ENCODE measurements at regions not wholly inside any gene's neighbourhood (a gene's known extent, or its start where the extent isn't known, plus 50 kb on each side); places are given as distances from the start of the nearest gene placed in this dataset.
"Not testable (repeated sequence)": the region's sequence is repeated elsewhere in the genome, so short reads cannot be mapped to it uniquely, and the experiment has no call there.

DNA sequence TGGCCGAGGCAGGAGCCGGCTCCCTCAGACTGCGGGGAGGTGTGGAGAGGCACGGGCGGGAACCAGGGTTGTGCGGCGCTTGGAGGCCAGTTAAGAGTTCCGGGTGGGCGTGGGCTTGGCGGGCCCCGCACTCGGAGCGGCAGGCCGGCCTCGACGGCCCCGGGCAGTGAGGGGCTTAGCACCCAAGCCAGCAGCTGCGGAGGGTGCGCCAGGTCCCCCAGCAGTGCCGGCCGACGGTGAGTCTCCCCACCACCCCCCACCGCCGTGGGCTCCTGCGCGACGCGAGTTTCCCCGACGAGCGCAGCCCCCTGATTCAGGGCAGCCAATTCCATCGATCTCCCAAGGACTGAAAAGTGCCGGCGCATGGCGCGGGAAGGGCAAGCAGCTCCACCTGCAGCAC is 605.4 kb upstream of the SLC35B3 start:
- Mint-ChIP-seq H3K4me3 (no peak overlapping the region), H3K27me3 (no peaks in the 10 kb centered on the region), H3K4me1 (no peaks in the 10 kb centered on the region), H3K27ac (no peak overlapping the region), H3K36me3 (peaks cover 0 to 3% of the 10 kb centered on the region in 2 donors), H3K9me3 (peaks cover 4 to 18% (median 7%) of the 10 kb centered on the region in 8 donors)
- ChIA-PET POLR2A (ENCODE audit: partially characterized antibody) (no interaction called here), CTCF (ENCODE audit: partially characterized antibody) (no interaction called here)
- peaks cover 0 to 3% of the 10 kb centered on the region in 2 donors for H3K9me3 ChIP-seq (ENCODE audit: control insufficient read depth in 1 of 2, low read length in 2 of 2)
- H3K4me3 ChIP-seq (ENCODE audit: low read length in 2 of 2), result no peak overlapping the region
- H3K27ac ChIP-seq (ENCODE audit: low read depth, low read length), result no peak overlapping the region
- no peak for DNase-seq
- no peaks in the 10 kb centered on the region for H3K4me1 ChIP-seq (ENCODE audit: insufficient read depth, low read length)
- H3K27me3 ChIP-seq (ENCODE audit: insufficient read depth, low read length), result no peaks in the 10 kb centered on the region
- intact Hi-C loops (cut with micrococcal nuclease), result no loop called here
- no peaks in the 10 kb centered on the region for H3K36me3 ChIP-seq (ENCODE audit: insufficient read depth, low read length)

DNA sequence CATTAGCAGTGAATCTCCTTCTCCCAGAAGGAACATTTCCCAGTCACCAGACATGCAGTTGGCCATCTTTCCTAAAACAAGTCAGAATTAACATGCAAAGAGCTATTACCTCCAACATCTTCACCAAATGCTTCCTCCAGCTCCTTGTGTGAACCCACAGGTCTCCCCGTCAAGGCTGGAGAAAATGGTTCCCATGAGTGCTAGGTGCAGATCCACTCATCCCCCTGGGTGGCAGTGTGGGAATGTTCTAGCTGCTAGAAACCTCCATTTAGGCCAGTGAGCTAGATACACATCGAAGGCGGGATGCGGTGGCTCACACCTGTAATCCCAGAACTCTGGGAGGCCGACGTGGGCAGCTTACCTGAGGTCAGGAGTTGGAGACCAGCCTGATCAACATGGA is 603.9 kb upstream of the SLC35B3 start:
- intact Hi-C loops (cut with micrococcal nuclease), result no loop called here
- H3K27ac ChIP-seq (ENCODE audit: low read depth, low read length), result no peak overlapping the region
- Mint-ChIP-seq H3K27ac (no peak overlapping the region), H3K9me3 (peaks cover 4 to 18% (median 7%) of the 10 kb centered on the region in 8 donors), H3K4me3 (no peak overlapping the region), H3K27me3 (no peaks in the 10 kb centered on the region), H3K36me3 (peaks cover 0 to 3% of the 10 kb centered on the region in 2 donors), H3K4me1 (no peaks in the 10 kb centered on the region)
- peaks cover 0 to 3% of the 10 kb centered on the region in 2 donors for H3K9me3 ChIP-seq (ENCODE audit: control insufficient read depth in 1 of 2, low read length in 2 of 2)
- DNase-seq, result no peak
- H3K4me3 ChIP-seq (ENCODE audit: low read length in 2 of 2), result no peak overlapping the region
- no peaks in the 10 kb centered on the region for H3K27me3 ChIP-seq (ENCODE audit: insufficient read depth, low read length)
- H3K36me3 ChIP-seq (ENCODE audit: insufficient read depth, low read length), result no peaks in the 10 kb centered on the region
- CTCF ChIA-PET (ENCODE audit: partially characterized antibody), result no interaction called here
- H3K4me1 ChIP-seq (ENCODE audit: insufficient read depth, low read length), result no peaks in the 10 kb centered on the region
- POLR2A ChIA-PET (ENCODE audit: partially characterized antibody), result no interaction called here

DNA sequence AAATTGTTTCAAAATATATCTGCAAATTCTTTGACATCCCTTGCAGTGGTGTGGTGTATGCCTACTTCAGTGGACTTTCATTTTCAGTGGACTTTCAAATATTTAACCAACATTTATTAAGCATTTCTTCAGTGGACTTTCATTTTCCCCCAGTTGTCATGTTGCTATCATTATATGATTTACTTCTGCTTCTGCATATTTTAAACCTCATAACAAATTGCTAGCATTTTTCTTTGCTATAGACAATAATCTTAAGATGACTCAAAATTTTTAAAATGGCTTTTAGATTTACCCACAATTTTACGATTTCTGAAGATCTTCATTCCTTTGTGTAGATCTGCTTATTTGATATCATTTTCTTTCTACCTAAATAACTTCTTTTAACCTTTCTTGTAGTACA is 592.7 kb upstream of the SLC35B3 start:
- no peak overlapping the region for H3K27ac Mint-ChIP-seq
- H3K27me3 Mint-ChIP-seq, result no peaks in the 10 kb centered on the region
- Histone ChIP-seq H3K27me3 (ENCODE audit: insufficient read depth, low read length) (no peaks in the 10 kb centered on the region), H3K36me3 (ENCODE audit: insufficient read depth, low read length) (no peaks in the 10 kb centered on the region), H3K4me1 (ENCODE audit: insufficient read depth, low read length) (no peaks in the 10 kb centered on the region), H3K9me3 (ENCODE audit: control insufficient read depth in 1 of 2, low read length in 2 of 2) (no peaks in the 10 kb centered on the region), H3K4me3 (ENCODE audit: low read length in 2 of 2) (no peak overlapping the region), H3K27ac (ENCODE audit: low read depth, low read length) (no peak overlapping the region)
- intact Hi-C loops (cut with micrococcal nuclease), result no loop called here
- no peaks in the 10 kb centered on the region for H3K36me3 Mint-ChIP-seq
- ChIA-PET POLR2A (ENCODE audit: partially characterized antibody) (no interaction called here), CTCF (ENCODE audit: partially characterized antibody) (no interaction called here)
- H3K9me3 Mint-ChIP-seq, result peaks cover 0 to 12% (median under 1%) of the 10 kb centered on the region in 8 donors
- H3K4me1 Mint-ChIP-seq, result peaks cover 0 to 5% (median 0%) of the 10 kb centered on the region in 4 donors
- DNase-seq, result no peak
- no peak overlapping the region for H3K4me3 Mint-ChIP-seq

- no peak for DNase-seq
- no peak overlapping the region for H3K27ac ChIP-seq (ENCODE audit: low read depth, low read length)
- H3K27me3 ChIP-seq (ENCODE audit: insufficient read depth, low read length), result no peaks in the 10 kb centered on the region
- H3K27ac Mint-ChIP-seq, result no peak overlapping the region
- peaks cover 0 to 5% (median 0%) of the 10 kb centered on the region in 4 donors for H3K4me1 Mint-ChIP-seq
- intact Hi-C loops (cut with micrococcal nuclease), result no loop called here
- H3K4me3 Mint-ChIP-seq, result no peak overlapping the region
- POLR2A ChIA-PET (ENCODE audit: partially characterized antibody), result no interaction called here
- CTCF ChIA-PET (ENCODE audit: partially characterized antibody), result no interaction called here
- H3K9me3 ChIP-seq (ENCODE audit: control insufficient read depth in 1 of 2, low read length in 2 of 2), result no peaks in the 10 kb centered on the region
- no peaks in the 10 kb centered on the region for H3K4me1 ChIP-seq (ENCODE audit: insufficient read depth, low read length)
- H3K36me3 Mint-ChIP-seq, result no peaks in the 10 kb centered on the region
- no peaks in the 10 kb centered on the region for H3K36me3 ChIP-seq (ENCODE audit: insufficient read depth, low read length)
- H3K9me3 Mint-ChIP-seq, result peaks cover 0 to 1% (median 0%) of the 10 kb centered on the region in 8 donors
- no peaks in the 10 kb centered on the region for H3K27me3 Mint-ChIP-seq
- no peak overlapping the region for H3K4me3 ChIP-seq (ENCODE audit: low read length in 2 of 2)
These were observed 590.5 kb upstream of the SLC35B3 start for GRCh38 chr6:9025796-9026394.

- no peaks in the 10 kb centered on the region for H3K36me3 Mint-ChIP-seq
- H3K27ac ChIP-seq (ENCODE audit: low read depth, low read length), result no peak overlapping the region
- H3K4me1 Mint-ChIP-seq, result peaks cover 0 to 5% (median 0%) of the 10 kb centered on the region in 4 donors
- H3K36me3 ChIP-seq (ENCODE audit: insufficient read depth, low read length), result no peaks in the 10 kb centered on the region
- no peak overlapping the region for H3K27ac Mint-ChIP-seq
- POLR2A ChIA-PET (ENCODE audit: partially characterized antibody), result no interaction called here
- intact Hi-C loops (cut with micrococcal nuclease), result no loop called here
- H3K4me1 ChIP-seq (ENCODE audit: insufficient read depth, low read length), result no peaks in the 10 kb centered on the region
- H3K4me3 ChIP-seq (ENCODE audit: low read length in 2 of 2), result no peak overlapping the region
- DNase-seq, result no peak
- H3K27me3 Mint-ChIP-seq, result no peaks in the 10 kb centered on the region
- H3K27me3 ChIP-seq (ENCODE audit: insufficient read depth, low read length), result no peaks in the 10 kb centered on the region
- H3K9me3 ChIP-seq (ENCODE audit: control insufficient read depth in 1 of 2, low read length in 2 of 2), result no peaks in the 10 kb centered on the region
- peak overlapping the region in 4 of 8 donors; percentile 27 to 49 (median 40) for H3K4me3 Mint-ChIP-seq
- H3K9me3 Mint-ChIP-seq, result peaks cover 0 to 1% (median 0%) of the 10 kb centered on the region in 8 donors
- CTCF ChIA-PET (ENCODE audit: partially characterized antibody), result no interaction called here
These were observed 589.9 kb upstream of the SLC35B3 start for GRCh38 chr6:9025228-9025627.

- H3K36me3 ChIP-seq (ENCODE audit: insufficient read depth, low read length); H3K9me3 ChIP-seq (ENCODE audit: control insufficient read depth in 1 of 2, low read length in 2 of 2); H3K4me1 Mint-ChIP-seq; H3K4me3 ChIP-seq (ENCODE audit: low read length in 2 of 2); intact Hi-C loops (cut with micrococcal nuclease); POLR2A ChIA-PET (ENCODE audit: partially characterized antibody); H3K36me3 Mint-ChIP-seq; H3K27ac Mint-ChIP-seq; H3K27ac ChIP-seq (ENCODE audit: low read depth, low read length); H3K4me1 ChIP-seq (ENCODE audit: insufficient read depth, low read length); CTCF ChIA-PET (ENCODE audit: partially characterized antibody); H3K9me3 Mint-ChIP-seq; H3K27me3 Mint-ChIP-seq; DNase-seq; H3K27me3 ChIP-seq (ENCODE audit: insufficient read depth, low read length); H3K4me3 Mint-ChIP-seq: not testable (repeated sequence)
These were observed 588.9 kb upstream of the SLC35B3 start for GRCh38 chr6:9024246-9024645.

GRCh38 chr6:9020001-9020400 is 584.7 kb upstream of the SLC35B3 start:
- Histone ChIP-seq H3K4me1 (ENCODE audit: insufficient read depth, low read length) (no peaks in the 10 kb centered on the region), H3K27ac (ENCODE audit: low read depth, low read length) (no peak overlapping the region), H3K27me3 (ENCODE audit: insufficient read depth, low read length) (no peaks in the 10 kb centered on the region), H3K9me3 (ENCODE audit: control insufficient read depth in 1 of 2, low read length in 2 of 2) (no peaks in the 10 kb centered on the region), H3K36me3 (ENCODE audit: insufficient read depth, low read length) (no peaks in the 10 kb centered on the region), H3K4me3 (ENCODE audit: low read length in 2 of 2) (no peak overlapping the region)
- DNase-seq, result no peak
- Mint-ChIP-seq H3K27ac (no peak overlapping the region), H3K36me3 (no peaks in the 10 kb centered on the region), H3K4me1 (peaks cover 0 to 1% (median 0%) of the 10 kb centered on the region in 4 donors), H3K4me3 (no peak overlapping the region), H3K27me3 (no peaks in the 10 kb centered on the region), H3K9me3 (peaks cover 0 to 2% (median 0%) of the 10 kb centered on the region in 8 donors)
- CTCF ChIA-PET (ENCODE audit: partially characterized antibody), result no interaction called here
- POLR2A ChIA-PET (ENCODE audit: partially characterized antibody), result no interaction called here
- intact Hi-C loops (cut with micrococcal nuclease), result no loop called here

- DNase-seq, result no peak
- Mint-ChIP-seq H3K4me3 (no peak overlapping the region), H3K36me3 (no peaks in the 10 kb centered on the region), H3K9me3 (peaks cover 0 to 2% (median 0%) of the 10 kb centered on the region in 8 donors), H3K27ac (no peak overlapping the region), H3K4me1 (no peaks in the 10 kb centered on the region), H3K27me3 (no peaks in the 10 kb centered on the region)
- CTCF ChIA-PET (ENCODE audit: partially characterized antibody), result no interaction called here
- Histone ChIP-seq H3K36me3 (ENCODE audit: insufficient read depth, low read length) (no peaks in the 10 kb centered on the region), H3K9me3 (ENCODE audit: control insufficient read depth in 1 of 2, low read length in 2 of 2) (no peaks in the 10 kb centered on the region), H3K4me1 (ENCODE audit: insufficient read depth, low read length) (no peaks in the 10 kb centered on the region), H3K27me3 (ENCODE audit: insufficient read depth, low read length) (no peaks in the 10 kb centered on the region), H3K4me3 (ENCODE audit: low read length in 2 of 2) (no peak overlapping the region), H3K27ac (ENCODE audit: low read depth, low read length) (no peak overlapping the region)
- POLR2A ChIA-PET (ENCODE audit: partially characterized antibody), result no interaction called here
- intact Hi-C loops (cut with micrococcal nuclease), result no loop called here
These were observed 574.6 kb upstream of the SLC35B3 start for GRCh38 chr6:9009931-9010330.
